Urinary bladder (tissue), 3 donors: ENCODE measurements at regions not wholly inside any gene's neighbourhood (a gene's known extent, or its start where the extent isn't known, plus 50 kb on each side); places are given as distances from the start of the nearest gene placed in this dataset.

ENCODE experiments used
- DNase-seq: peaks from one replicate; pipeline ENCODE4 v3.0.0-alpha.2; 2015; ENCODE audit errors: extremely low spot score
- H3K27ac ChIP-seq: one replicate; pipeline ENCODE4 v1.5.1; 2013; ENCODE audit warnings: low read depth, mild to moderate bottlenecking, moderate library complexity
- H3K36me3 ChIP-seq: one replicate; pipeline ENCODE4 v1.6.1; 2013; ENCODE audit warnings: mild to moderate bottlenecking, moderate library complexity; ENCODE audit not compliant: insufficient read depth
- H3K4me1 ChIP-seq: one replicate; pipeline ENCODE4 v1.6.1; 2013; ENCODE audit warnings: mild to moderate bottlenecking, moderate library complexity; ENCODE audit not compliant: insufficient read depth
- H3K4me3 ChIP-seq: one replicate; pipeline ENCODE4 v1.5.1; 2013; ENCODE audit warnings: low read depth, low read length
- WGBS: extraction: QIAGEN DNeasy Blood & Tissue Kit; methylation state at CpG from one replicate; pipeline ENCODE4 v1.1.7; 2013; 5-methylcytosine and 5-hydroxymethylcytosine counted together
- donor health status: healthy with polysubstance abuse.
- donor health status: healthy.

DNA sequence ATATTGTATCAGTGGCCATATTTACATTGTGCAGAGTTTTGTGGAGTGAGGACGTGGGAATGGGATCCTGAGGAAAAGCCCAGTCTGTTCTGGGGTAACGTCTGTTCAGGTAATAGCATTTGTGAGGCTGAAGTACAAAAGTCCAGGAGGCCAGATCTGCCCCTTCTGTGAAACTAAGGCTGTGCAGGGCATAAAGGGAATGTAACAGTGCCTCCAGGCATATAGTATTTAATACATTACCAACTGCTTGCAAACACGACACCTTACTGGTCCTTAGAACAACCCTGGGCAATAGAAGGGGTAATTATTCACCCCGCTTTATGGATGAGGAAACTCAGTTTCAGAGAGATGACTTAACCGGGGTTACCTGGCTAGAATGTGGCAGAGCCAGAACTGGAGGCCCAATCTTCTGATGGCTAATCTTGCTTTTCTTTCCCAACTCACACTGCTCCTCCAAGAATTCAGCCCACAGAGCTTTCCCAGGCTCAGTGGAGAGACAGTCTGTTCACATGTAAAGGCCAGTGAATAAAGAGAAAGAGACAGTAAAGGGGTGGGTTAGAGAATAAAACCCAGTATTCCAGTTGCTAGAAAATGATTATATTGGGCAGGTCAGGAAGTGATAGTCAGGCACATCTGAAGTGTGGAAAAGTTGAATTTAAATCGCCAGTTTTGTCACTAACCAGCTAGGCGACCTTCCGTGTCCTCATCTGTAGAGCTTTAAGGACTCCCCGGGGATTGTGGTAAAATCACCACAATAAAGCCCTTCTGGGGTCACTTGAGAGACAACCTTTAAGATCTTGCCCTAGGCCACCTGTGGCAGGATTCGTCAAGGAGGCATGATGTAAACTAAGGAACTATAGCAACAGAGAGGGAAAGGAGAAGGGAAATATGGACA, 280.7 kb upstream of the CITED2 start:
- Histone ChIP-seq H3K27ac (no peak overlapping the region), H3K4me1 (no peaks in the 10 kb centered on the region), H3K4me3 (no peak overlapping the region), H3K36me3 (no peaks in the 10 kb centered on the region)
- WGBS = 90% methylated on average over 10 of the region's 10 CpGs
- DNase-seq = no peak

DNA sequence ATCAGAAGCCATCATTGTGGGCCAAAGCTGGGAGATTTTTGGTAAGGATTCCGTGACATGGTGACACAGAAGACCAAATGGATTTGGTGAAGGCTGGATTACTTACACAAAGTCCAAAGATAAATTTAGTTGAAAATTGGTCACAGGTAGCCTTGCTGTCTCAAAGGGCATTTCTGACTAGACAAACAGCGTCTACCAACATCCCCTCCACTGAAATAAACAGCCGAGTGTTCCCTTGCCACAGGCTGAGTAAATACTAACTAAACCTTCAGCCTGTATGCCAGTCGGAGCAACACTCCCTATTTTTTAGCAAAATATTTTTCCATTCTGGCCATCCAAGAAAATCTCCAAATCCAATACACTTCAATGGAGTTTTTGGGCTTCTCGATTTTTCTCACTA, 279.9 kb upstream of the CITED2 start:
- 95% methylated on average over 5 of the region's 5 CpGs for WGBS
- DNase-seq = no peak
- Histone ChIP-seq H3K27ac (no peak overlapping the region), H3K4me1 (no peaks in the 10 kb centered on the region), H3K36me3 (no peaks in the 10 kb centered on the region), H3K4me3 (no peak overlapping the region)

DNA sequence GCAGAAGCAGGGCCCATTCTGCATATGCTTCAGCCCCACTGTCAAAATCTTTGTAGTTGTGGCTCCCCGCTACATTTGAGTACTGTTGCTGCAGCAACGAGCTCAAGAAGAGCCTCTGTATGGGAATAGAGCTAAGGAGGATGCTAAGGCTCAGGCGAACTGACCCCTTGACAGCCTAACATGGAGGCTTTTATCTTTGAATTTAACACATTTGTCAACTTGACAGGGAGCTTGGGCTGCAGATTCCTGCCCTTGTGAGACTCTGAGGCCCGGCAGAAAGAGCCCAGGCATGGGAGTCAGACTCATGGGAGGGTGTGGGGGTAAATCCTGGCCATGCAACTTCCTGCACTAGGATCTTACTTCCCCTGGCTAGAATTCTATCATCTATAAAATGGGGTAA, 278.7 kb upstream of the CITED2 start:
- no peak overlapping the region for H3K27ac ChIP-seq
- no peaks in the 10 kb centered on the region for H3K36me3 ChIP-seq
- no peak overlapping the region for H3K4me3 ChIP-seq
- no peaks in the 10 kb centered on the region for H3K4me1 ChIP-seq
- 82% methylated on average over 4 of the region's 4 CpGs for WGBS
- no peak for DNase-seq

DNA sequence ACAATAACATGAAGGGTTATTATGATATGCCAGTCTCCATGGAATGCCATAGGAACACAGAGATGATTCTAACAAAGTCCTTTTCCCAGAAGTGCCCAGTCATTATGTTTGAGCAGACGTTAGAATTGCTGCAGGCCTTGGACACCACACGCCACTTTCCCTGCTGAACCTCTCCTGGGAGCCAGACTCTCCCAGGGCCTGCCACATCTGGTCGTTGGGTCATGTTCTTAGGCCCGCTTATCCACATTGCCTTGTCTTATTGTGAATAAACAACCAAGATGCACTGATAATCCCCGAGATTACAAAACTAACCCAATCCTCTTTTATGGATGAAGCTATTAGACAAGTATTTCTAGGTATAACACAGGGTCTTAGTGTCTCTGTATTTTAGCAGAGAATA, 276.5 kb upstream of the CITED2 start:
- Histone ChIP-seq H3K36me3 (no peaks in the 10 kb centered on the region), H3K4me1 (no peaks in the 10 kb centered on the region), H3K4me3 (no peak overlapping the region), H3K27ac (no peak overlapping the region)
- DNase-seq = no peak
- 70% methylated on average over 5 of the region's 5 CpGs for WGBS

DNA sequence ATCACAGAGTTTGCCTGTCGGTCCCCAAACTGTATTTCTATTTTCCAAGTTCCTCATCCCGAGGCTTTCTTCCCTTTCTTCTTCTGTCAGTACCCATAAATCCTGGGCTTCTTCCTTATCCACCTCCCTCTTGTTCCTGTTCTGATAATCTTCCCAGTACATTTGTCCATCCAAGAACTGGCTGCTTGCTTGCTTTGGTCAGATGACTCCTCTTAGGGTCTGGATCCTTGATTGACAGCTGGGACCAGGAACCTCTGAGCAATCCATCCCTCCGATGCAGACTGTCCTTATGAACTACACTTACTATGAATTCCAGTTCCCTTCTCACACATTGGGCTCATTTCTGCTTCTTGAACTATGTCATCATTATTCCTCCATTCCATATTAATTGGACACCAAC, 275.3 kb upstream of the CITED2 start:
- no peak for DNase-seq
- WGBS = 87% methylated on average over 3 of the region's 3 CpGs
- Histone ChIP-seq H3K36me3 (no peaks in the 10 kb centered on the region), H3K27ac (no peak overlapping the region), H3K4me3 (no peak overlapping the region), H3K4me1 (no peaks in the 10 kb centered on the region)

DNA sequence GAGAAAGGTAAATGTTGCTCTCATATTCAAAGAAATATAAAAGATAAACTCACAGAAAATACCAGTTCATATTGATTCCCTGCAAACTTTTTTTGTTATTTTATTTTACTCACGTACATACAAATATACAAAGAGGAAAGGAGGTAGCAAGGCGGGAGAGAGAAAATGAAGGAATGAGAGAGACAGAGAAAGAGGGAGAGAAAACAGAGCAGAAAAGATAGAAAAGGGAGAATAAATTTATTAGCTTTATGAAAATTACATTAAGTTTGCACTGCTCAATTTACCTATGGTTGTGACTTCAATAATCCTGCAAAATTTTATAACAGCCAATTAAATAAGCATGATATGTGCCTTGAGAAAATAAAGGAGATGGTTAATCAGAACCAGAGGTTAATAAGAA, 274.7 kb upstream of the CITED2 start:
- 71% methylated on average over 2 of the region's 2 CpGs for WGBS
- Histone ChIP-seq H3K4me1 (no peaks in the 10 kb centered on the region), H3K4me3 (no peak overlapping the region), H3K27ac (no peak overlapping the region), H3K36me3 (no peaks in the 10 kb centered on the region)
- DNase-seq = no peak

DNA sequence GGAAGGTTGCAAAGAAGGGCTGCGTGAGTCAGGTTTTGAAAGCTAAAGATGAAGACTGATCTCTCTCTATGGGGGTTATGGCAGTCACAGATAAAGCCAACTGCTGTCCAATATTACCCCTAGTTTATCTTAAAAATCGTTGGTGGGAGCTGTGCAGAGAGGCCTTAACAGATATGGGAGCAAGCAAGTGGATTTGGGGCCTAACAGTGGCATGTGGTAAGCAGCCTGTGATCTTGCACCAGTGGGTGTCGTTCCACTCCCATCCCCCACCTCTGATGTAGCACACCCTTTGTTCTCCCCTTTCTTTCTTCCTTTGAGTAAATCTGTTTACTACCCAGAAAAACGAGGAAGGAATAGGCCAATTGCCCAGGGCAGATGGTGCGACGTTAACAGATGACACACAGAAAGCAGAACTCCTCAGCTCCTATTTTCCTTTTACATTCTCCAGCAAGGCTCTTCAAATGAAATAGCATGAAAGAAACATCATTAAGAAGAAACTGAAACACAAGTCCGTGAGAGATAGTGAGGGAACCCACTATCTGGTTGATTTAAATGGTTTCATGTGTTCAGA, 274.1 kb upstream of the CITED2 start:
- Histone ChIP-seq H3K4me3 (no peak overlapping the region), H3K36me3 (no peaks in the 10 kb centered on the region), H3K4me1 (no peaks in the 10 kb centered on the region), H3K27ac (no peak overlapping the region)
- DNase-seq = no peak
- WGBS = 76% methylated on average over 7 of the region's 7 CpGs

DNA sequence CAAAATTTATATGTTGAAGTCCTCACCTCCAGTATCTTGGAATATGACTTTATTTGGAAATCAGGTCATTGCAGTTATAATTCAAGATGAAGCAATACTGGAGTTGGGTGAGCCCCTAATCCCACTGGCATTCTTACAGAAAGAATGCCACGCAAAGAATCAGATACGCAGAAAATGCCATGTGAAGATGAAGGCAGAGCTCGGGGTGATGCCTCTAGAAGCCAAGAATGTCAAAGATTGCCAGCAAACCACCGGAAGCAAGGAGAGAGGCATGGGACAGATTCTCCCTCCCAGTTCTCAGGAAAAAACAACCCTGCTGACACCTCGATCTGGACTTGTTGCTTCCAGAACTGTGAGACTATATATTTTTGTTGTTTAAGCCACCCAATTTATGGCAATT, 273.4 kb upstream of the CITED2 start:
- no peak overlapping the region for H3K27ac ChIP-seq
- DNase-seq = no peak
- H3K4me1 ChIP-seq = no peaks in the 10 kb centered on the region
- no peaks in the 10 kb centered on the region for H3K36me3 ChIP-seq
- 75% methylated on average over 5 of the region's 5 CpGs for WGBS
- no peak overlapping the region for H3K4me3 ChIP-seq

DNA sequence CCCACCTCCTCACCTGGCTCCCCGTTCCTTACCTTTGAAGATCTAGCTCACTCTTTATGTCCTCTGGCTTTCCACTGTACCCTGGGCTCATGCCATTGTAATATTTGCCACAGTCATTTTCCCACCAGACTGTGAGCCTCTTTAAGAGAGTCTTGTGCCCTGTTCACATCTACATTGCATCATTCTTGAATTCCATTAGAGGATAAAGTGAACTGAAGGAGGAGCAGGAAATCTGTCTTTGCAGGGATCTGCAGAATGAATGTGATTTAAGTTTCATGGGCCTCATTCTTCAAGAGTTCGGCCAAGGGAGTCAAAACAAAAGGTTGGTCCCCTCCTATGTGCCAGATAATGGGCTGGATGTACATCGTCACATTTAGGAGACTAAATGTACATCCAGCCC, 272.6 kb upstream of the CITED2 start:
- Histone ChIP-seq H3K36me3 (no peaks in the 10 kb centered on the region), H3K27ac (no peak overlapping the region), H3K4me3 (no peak overlapping the region), H3K4me1 (no peaks in the 10 kb centered on the region)
- no peak for DNase-seq
- WGBS = 80% methylated on average over 3 of the region's 3 CpGs

DNA sequence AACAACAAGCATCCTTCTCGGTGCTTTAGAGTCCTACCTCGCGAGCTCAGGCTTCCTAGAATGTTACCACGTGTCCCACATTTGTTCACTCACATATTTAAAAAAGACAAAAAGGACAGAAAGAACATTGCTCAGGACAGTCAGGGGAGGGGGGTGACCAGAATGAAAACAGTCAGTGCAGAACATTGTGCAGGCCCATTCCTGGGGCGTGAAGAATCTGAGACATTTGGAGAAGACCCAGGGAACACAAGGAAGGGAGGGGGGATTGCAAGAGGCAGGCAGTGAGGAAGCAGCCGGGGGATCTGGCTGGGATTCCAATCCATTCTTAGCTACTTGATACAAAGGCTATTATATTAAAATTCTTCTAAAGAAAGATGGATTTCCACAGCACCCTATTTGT, 270.4 kb upstream of the CITED2 start:
- Histone ChIP-seq H3K36me3 (no peaks in the 10 kb centered on the region), H3K4me3 (no peak overlapping the region), H3K27ac (no peak overlapping the region), H3K4me1 (no peaks in the 10 kb centered on the region)
- WGBS = 28% methylated on average over 6 of the region's 6 CpGs
- no peak for DNase-seq

DNA sequence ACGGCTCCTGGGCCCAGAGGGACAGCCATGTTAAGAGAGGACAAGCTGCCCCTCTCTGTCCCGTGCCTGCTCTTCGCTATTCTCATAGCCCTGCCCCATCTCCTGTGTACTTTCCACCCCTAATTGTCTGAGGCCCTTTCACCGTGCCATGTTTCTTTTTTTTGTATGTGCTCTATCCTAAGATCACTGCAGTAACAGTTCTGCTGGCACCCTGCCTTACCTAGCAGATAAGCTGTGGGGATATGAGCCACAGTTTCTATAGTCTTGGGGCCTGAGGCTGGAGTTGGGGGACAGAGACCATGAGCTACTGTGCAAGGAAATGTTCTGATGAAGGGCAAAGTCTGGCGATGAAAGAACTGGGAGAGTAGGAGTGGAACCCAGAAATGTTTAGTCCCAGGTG, 269.5 kb upstream of the CITED2 start:
- DNase-seq = no peak
- H3K4me1 ChIP-seq = no peaks in the 10 kb centered on the region
- no peaks in the 10 kb centered on the region for H3K36me3 ChIP-seq
- WGBS = 75% methylated on average over 5 of the region's 5 CpGs
- H3K4me3 ChIP-seq = no peak overlapping the region
- H3K27ac ChIP-seq = no peak overlapping the region

DNA sequence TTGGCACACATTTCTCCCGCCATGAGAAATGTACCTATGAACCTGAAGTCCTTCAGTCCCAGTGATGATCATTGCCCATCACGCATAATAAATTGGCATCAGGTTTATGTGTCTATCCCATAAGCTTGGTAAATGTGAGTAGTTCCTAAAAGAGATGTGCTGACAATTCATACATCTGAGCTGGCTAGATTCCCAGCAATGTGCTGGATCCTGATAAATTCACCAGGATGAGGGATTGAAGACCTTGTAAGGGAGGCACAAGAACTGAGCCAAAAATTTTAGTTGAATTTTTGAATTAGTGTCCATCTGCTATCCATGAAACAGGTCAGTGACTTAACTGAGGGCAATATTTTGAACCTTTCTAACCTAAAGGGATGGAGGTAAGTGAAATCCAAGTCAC, 267.9 kb upstream of the CITED2 start:
- Histone ChIP-seq H3K36me3 (no peaks in the 10 kb centered on the region), H3K27ac (no peak overlapping the region), H3K4me3 (no peak overlapping the region), H3K4me1 (no peaks in the 10 kb centered on the region)
- 68% methylated on average over 2 of the region's 2 CpGs for WGBS
- no peak for DNase-seq

DNA sequence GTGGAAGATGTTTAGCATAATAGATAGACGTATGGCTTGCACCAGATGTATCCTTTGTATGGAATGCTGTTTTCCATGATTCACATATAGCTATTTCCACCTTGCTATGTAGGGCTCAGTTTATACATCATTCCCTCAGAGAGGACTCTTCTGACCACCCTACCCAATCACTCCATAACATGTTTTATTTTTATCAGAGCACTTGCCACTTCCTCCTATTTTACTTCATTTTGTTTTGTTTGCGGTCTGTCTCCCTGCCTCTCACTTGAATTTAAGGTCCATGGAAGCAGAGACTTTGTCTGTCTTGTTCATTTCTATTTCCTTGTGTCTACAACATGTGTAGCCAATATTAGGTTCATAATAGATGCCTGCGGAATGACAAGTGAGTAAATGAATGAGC, 266.9 kb upstream of the CITED2 start:
- H3K4me1 ChIP-seq = no peaks in the 10 kb centered on the region
- H3K36me3 ChIP-seq = no peaks in the 10 kb centered on the region
- DNase-seq = no peak
- H3K27ac ChIP-seq = no peak overlapping the region
- WGBS = 89% methylated on average over 3 of the region's 3 CpGs
- no peak overlapping the region for H3K4me3 ChIP-seq

DNA sequence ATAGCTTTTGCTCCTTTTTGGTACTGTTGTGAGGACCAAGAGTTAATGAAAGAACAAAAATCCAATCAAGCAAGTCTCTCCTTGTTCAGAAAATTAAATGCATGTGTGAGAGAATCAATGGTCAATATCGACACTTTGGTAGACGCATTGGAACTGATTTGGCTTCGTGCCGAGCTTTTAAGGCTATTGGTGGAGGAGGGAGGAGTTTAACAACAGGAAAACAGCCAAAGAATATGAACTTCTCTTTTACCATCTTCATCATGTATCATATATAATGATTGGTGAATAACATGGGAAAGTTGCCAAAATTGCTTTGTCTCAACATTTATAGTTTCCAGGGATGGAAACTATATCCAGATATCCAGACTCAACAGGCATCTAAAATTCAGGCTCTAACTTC, 266.5 kb upstream of the CITED2 start:
- H3K4me3 ChIP-seq = no peak overlapping the region
- no peak for DNase-seq
- no peaks in the 10 kb centered on the region for H3K4me1 ChIP-seq
- H3K27ac ChIP-seq = no peak overlapping the region
- WGBS = 80% methylated on average over 4 of the region's 4 CpGs
- H3K36me3 ChIP-seq = no peaks in the 10 kb centered on the region
